ENCODE measurements at regions not wholly inside any gene's neighbourhood (a gene's known extent, or its start where the extent isn't known, plus 50 kb on each side); places are given as distances from the start of the nearest gene placed in this dataset.

DNA sequence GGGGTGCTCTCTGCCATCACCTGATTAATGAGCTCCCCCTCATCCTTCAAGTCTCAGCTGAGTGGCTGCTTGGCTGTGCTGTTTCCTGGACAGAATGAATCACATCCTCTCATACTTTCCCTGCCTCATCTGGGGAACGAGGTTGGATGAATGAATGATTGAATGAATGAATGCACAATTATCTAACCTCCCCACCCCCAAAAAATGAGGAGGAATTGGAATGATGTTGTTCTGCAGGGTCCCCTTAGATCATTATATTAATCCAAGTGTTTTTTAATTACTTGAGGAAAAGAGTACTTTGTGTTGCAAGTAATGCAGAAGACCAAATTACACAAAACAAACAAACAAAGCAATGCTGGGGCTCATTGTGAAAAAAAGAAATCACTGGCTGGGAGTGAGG is 240.2 kb downstream of the BUB3 start:
- no peak overlapping the region for H4K8ac ChIP-seq (ENCODE audit: extremely low read depth, insufficient read depth, low read length)
- no peak overlapping the region for H3K4me2 ChIP-seq (ENCODE audit: insufficient read depth in 1 of 2, low read depth in 2 of 2, low read length in 2 of 2)
- no peaks in the 10 kb centered on the region for H4K20me1 ChIP-seq (replicated peaks in 1 of 2; ENCODE audit: control insufficient read depth in 1 of 2, insufficient read depth in 2 of 2, low read length in 2 of 2)
- POLR2A ChIA-PET (ENCODE audit: partially characterized antibody), result no interaction called here
- no peak overlapping the region for H4K5ac ChIP-seq (ENCODE audit: insufficient read length, low read depth, low read length)
- H2AFZ ChIP-seq (ENCODE audit: low read length), result no peak overlapping the region
- no peak overlapping the region for H2BK12ac ChIP-seq (ENCODE audit: low read depth, low read length)
- H3K14ac ChIP-seq (ENCODE audit: insufficient read length), result no peak overlapping the region
- no peak overlapping the region for H4K91ac ChIP-seq (replicated peaks; ENCODE audit: insufficient read length, low read length)
- peaks cover 6% of the 10 kb centered on the region; the same call in 1 of the 2 replicates for H3K23me2 ChIP-seq (ENCODE audit: low read depth, low read length)
- H3K23ac ChIP-seq (ENCODE audit: insufficient read length), result no peak overlapping the region
- no peak overlapping the region for H2AK5ac ChIP-seq (ENCODE audit: low read depth, low read length)
- no peaks in the 10 kb centered on the region for H3K36me3 ChIP-seq (ENCODE audit: control insufficient read depth in 2 of 4, insufficient read depth in 4 of 4, low read length in 3 of 4)
- no peak overlapping the region for H3K4me3 ChIP-seq (ENCODE audit: extremely low read depth in 1 of 4, insufficient read depth in 2 of 4, low read depth in 3 of 4, low read length in 4 of 4)
- no peak overlapping the region for H2BK5ac ChIP-seq (ENCODE audit: low read depth, low read length)
- H2BK120ac ChIP-seq (replicated peaks; ENCODE audit: low read depth, low read length), result no peak overlapping the region
- H3K27me3 ChIP-seq (replicated peaks in 1 of 4; ENCODE audit: control insufficient read depth in 3 of 4, extremely low read depth in 1 of 4, insufficient read depth in 3 of 4, low read length in 3 of 4), result no peaks in the 10 kb centered on the region
- H3K79me2 ChIP-seq (ENCODE audit: control insufficient read depth in 1 of 2, insufficient read depth in 2 of 2, low read length in 2 of 2), result no peaks in the 10 kb centered on the region
- no peak overlapping the region for H3K27ac ChIP-seq (ENCODE audit: low read depth, low read length)
- 84% methylated on average over 1 of the region's 1 CpG; no CpG with 5 or more reads in 1 of the 2 experiments for WGBS, 2 experiments (ENCODE audit: extremely low coverage in 1 of 2, insufficient coverage in 1 of 2, insufficient read length in 1 of 2, insufficient replicate concordance in 2 of 2, low coverage in 1 of 2, low lambda C conversion rate in 2 of 2, missing lambda C conversion rate in 1 of 2)
- CTCF ChIA-PET (ENCODE audit: partially characterized antibody), result interaction anchor here (1.0 kb wide), 1 partner anchor 14 kb away, joined by 3 read pairs; no protein-coding TSS in a partner anchor
- H3K79me1 ChIP-seq (ENCODE audit: low read depth, low read length), result no peaks in the 10 kb centered on the region; the same call in 1 of the 2 replicates
- H3K56ac ChIP-seq (replicated peaks; ENCODE audit: insufficient read length, low read depth, low read length), result no peak overlapping the region
- FAIRE-seq (no peak), DNase-seq (ENCODE audit: low read depth in 1 of 2, low spot score in 2 of 2) (no peak)
- H2BK15ac ChIP-seq (ENCODE audit: low read length), result no peak overlapping the region
- no peak overlapping the region for H2BK20ac ChIP-seq (ENCODE audit: low read length)
- H3K4ac ChIP-seq (replicated peaks; ENCODE audit: insufficient read length, low read depth, low read length), result no peak overlapping the region
- H3K9ac ChIP-seq (replicated peaks in 1 of 4; ENCODE audit: extremely low read depth in 1 of 4, low read depth in 3 of 4, low read length in 3 of 4), result no peak overlapping the region
- no peak overlapping the region for H3K18ac ChIP-seq (ENCODE audit: extremely low read depth, low read length)
- no peaks in the 10 kb centered on the region; a peak in 1 of 7 replicates for H3K4me1 ChIP-seq (replicated peaks in 1 of 4; ENCODE audit: control insufficient read depth in 3 of 4, insufficient read depth in 4 of 4, low read length in 3 of 4)
- peaks cover 14 to 18% of the 10 kb centered on the region in 2 experiments for H3K9me3 ChIP-seq (ENCODE audit: insufficient read depth in 2 of 2, low read depth in 1 of 2, low read length in 1 of 2)
- TF ChIP-seq SIX5 (IDR thresholded peaks at IDR 0.05; ENCODE audit: low read depth, low read length), result no peak
- TF ChIP-seq CBX5 (IDR thresholded peaks at IDR 0.05; ENCODE audit: low read depth, low read length), result no peak
- no peak for TF ChIP-seq HDAC6 (IDR thresholded peaks at IDR 0.05; ENCODE audit: low read depth, low read length)
- TF ChIP-seq RNF2 (IDR thresholded peaks at IDR 0.05; ENCODE audit: borderline replicate concordance, low read depth, low read length, missing control alignments, poor library complexity, severe bottlenecking), result no peak
- TF ChIP-seq SAP30 (IDR thresholded peaks at IDR 0.05; ENCODE audit: insufficient read depth, insufficient replicate concordance, low read length), result no peak
- TF ChIP-seq TEAD4 (IDR thresholded peaks at IDR 0.05; ENCODE audit: low read depth, low read length), result no peak
- TF ChIP-seq SUZ12 (IDR thresholded peaks at IDR 0.05; ENCODE audit: low read length), result no peak
- TF ChIP-seq EZH2 (IDR thresholded peaks at IDR 0.05; ENCODE audit: low read depth, low read length, severe bottlenecking), result no peak
- no peak for TF ChIP-seq ASH2L (IDR thresholded peaks at IDR 0.05; ENCODE audit: low read length)
- no peak for TF ChIP-seq POU5F1 (IDR thresholded peaks at IDR 0.05; ENCODE audit: low read depth, low read length)
- no peak for TF ChIP-seq MAFK (IDR thresholded peaks at IDR 0.05; ENCODE audit: low read depth, low read length)
- no peak for TF ChIP-seq GTF2F1 (IDR thresholded peaks at IDR 0.05; ENCODE audit: borderline replicate concordance, low read depth, low read length)
- no peak for TF ChIP-seq TAF7 (optimal IDR thresholded peaks at IDR 0.05; ENCODE audit: borderline replicate concordance, low read depth, low read length)
- no peak for TF ChIP-seq HDAC2 (IDR thresholded peaks at IDR 0.05; ENCODE audit: borderline replicate concordance in 1 of 2, low read depth in 2 of 2, low read length in 2 of 2)

Data from H1 (cell line).